ENCODE measurements at regions not wholly inside any gene's neighbourhood (a gene's known extent, or its start where the extent isn't known, plus 50 kb on each side); places are given as distances from the start of the nearest gene placed in this dataset.

DNA sequence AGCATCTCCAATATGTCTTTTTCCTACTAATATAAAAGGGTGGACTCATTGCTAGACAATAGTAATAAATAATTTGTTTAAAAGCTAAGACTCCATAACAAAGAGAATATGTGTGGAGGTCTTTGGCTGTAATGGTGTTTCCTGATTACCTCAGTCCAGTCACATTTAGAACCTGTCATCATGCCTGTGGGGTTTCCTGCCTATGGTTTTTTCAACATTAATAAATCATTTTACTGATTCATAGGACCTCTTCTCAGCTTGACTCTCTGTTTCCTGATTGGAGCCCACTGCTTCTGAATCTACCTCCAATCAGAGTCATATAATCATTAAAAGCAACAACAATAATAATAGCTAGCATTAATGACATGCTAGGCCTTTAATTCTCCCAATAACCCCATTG lies 52.4 kb upstream of the GNAI1 start:
- Histone ChIP-seq H3K4me1 (ENCODE audit: control insufficient read depth in 3 of 3, insufficient read depth in 2 of 3, low read depth in 1 of 3, low read length in 2 of 3) (no peaks in the 10 kb centered on the region), H3K27me3 (ENCODE audit: control insufficient read depth in 3 of 3, insufficient read depth in 3 of 3, low read length in 3 of 3) (no peaks in the 10 kb centered on the region), H3K9me3 (ENCODE audit: control insufficient read depth in 2 of 2, insufficient read depth in 1 of 2, low read depth in 1 of 2, low read length in 1 of 2) (peaks cover 0 to 4% of the 10 kb centered on the region in 2 donors), H3K27ac (ENCODE audit: low read depth in 1 of 3, low read length in 2 of 3) (no peak overlapping the region), H3K4me3 (ENCODE audit: low read depth in 1 of 3, low read length in 3 of 3) (no peak overlapping the region), H3K36me3 (ENCODE audit: control insufficient read depth in 3 of 3, insufficient read depth in 2 of 3, low read depth in 1 of 3, low read length in 3 of 3) (no peaks in the 10 kb centered on the region)
- FAIRE-seq = peak; percentile 51
- DNase-seq = no peak

DNA sequence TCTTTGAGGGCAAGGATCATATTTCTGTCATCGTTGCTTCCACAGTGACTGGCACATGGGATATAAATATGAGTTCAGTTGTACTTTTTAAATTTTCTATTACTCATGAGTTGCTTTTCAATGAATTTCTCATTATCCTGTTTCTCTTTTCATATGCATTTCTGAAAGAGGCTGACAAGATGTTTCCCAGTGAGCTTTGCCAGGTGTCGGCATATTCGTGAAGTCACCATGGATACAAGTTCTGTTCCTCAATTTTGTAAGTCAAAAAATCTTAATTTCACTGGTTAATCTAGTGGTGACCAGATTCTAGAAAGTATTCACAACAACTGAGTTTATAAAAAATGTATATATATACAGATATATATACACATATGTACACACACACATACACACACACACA lies 55.7 kb upstream of the GNAI1 start:
- Histone ChIP-seq H3K4me3 (ENCODE audit: low read depth in 1 of 3, low read length in 3 of 3) (no peak overlapping the region), H3K4me1 (ENCODE audit: control insufficient read depth in 3 of 3, insufficient read depth in 2 of 3, low read depth in 1 of 3, low read length in 2 of 3) (no peaks in the 10 kb centered on the region), H3K36me3 (ENCODE audit: control insufficient read depth in 3 of 3, insufficient read depth in 2 of 3, low read depth in 1 of 3, low read length in 3 of 3) (no peaks in the 10 kb centered on the region), H3K27me3 (ENCODE audit: control insufficient read depth in 3 of 3, insufficient read depth in 3 of 3, low read length in 3 of 3) (no peaks in the 10 kb centered on the region), H3K9me3 (ENCODE audit: control insufficient read depth in 2 of 2, insufficient read depth in 1 of 2, low read depth in 1 of 2, low read length in 1 of 2) (no peaks in the 10 kb centered on the region), H3K27ac (ENCODE audit: low read depth in 1 of 3, low read length in 2 of 3) (no peak overlapping the region)
- WGBS, 3 donors = 70 to 80% (median 71%) methylated on average over 3 of the region's 3 CpGs
- DNase-seq (no peak), FAIRE-seq (no peak)

DNA sequence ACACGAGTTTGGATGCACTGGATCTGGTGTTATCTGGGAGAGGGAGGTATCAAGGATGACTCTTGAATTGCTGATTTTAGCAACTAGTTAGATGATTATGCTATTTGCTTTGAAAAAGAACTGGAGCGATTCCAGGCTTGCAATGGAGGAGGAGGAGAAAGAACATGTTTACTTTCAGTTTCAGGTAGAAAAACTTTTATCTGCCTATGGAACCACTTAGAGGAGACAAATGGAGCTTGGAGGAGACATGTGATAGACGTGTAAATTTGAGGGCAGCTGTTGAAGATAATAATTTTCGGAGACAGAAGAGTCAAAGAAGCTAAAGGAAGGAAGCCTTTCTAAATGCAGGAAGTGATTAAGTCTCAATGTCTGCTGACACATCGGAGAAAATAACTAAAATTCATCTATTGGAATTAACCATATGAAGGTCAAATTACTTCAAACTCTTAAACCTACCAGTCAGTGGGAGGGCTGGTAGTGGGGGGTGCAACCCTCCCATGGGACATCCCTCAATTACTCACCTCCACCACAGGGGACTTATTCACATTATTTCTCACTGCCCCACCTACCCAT lies 56.4 kb upstream of the GNAI1 start:
- DNase-seq = peak; percentile 51 to 67
- Histone ChIP-seq H3K27me3 (ENCODE audit: control insufficient read depth in 3 of 3, insufficient read depth in 3 of 3, low read length in 3 of 3) (no peaks in the 10 kb centered on the region), H3K4me3 (ENCODE audit: low read depth in 1 of 3, low read length in 3 of 3) (peak overlapping the region in 2 of 3 donors; percentile 25 to 42), H3K36me3 (ENCODE audit: control insufficient read depth in 3 of 3, insufficient read depth in 2 of 3, low read depth in 1 of 3, low read length in 3 of 3) (no peaks in the 10 kb centered on the region), H3K27ac (ENCODE audit: low read depth in 1 of 3, low read length in 2 of 3) (peak overlapping the region in 1 of 3 donors; percentile 32), H3K4me1 (ENCODE audit: control insufficient read depth in 3 of 3, insufficient read depth in 2 of 3, low read depth in 1 of 3, low read length in 2 of 3) (no peaks in the 10 kb centered on the region), H3K9me3 (ENCODE audit: control insufficient read depth in 2 of 2, insufficient read depth in 1 of 2, low read depth in 1 of 2, low read length in 1 of 2) (no peaks in the 10 kb centered on the region)
- 2 to 18% (median 5%) methylated on average over 5 of the region's 5 CpGs for WGBS, 3 donors
- no peak for FAIRE-seq

DNA sequence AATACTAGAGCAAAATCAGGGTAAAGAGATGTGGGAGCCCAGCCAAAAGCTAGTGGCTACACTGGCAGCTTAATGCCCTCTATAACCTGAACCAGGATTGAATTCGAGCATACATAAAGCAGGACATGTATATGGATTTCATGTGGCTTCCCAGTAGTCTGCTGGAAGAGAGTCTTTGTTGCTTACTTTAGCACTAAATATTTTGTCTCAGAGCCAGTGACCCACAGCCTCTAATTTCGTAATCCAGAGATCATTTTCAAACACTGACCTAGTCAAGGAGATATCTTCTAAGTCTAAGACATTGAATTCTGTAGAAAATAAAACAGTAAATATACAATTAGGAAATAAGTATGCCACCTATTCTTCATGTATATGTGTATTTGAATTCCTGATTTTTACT lies 64.2 kb upstream of the GNAI1 start:
- DNase-seq (no peak), FAIRE-seq (no peak)
- Histone ChIP-seq H3K4me3 (ENCODE audit: low read depth in 1 of 3, low read length in 3 of 3) (no peak overlapping the region), H3K36me3 (ENCODE audit: control insufficient read depth in 3 of 3, insufficient read depth in 2 of 3, low read depth in 1 of 3, low read length in 3 of 3) (no peaks in the 10 kb centered on the region), H3K4me1 (ENCODE audit: control insufficient read depth in 3 of 3, insufficient read depth in 2 of 3, low read depth in 1 of 3, low read length in 2 of 3) (no peaks in the 10 kb centered on the region), H3K27me3 (ENCODE audit: control insufficient read depth in 3 of 3, insufficient read depth in 3 of 3, low read length in 3 of 3) (no peaks in the 10 kb centered on the region), H3K27ac (ENCODE audit: low read depth in 1 of 3, low read length in 2 of 3) (no peak overlapping the region), H3K9me3 (ENCODE audit: control insufficient read depth in 2 of 2, insufficient read depth in 1 of 2, low read depth in 1 of 2, low read length in 1 of 2) (peaks cover 0 to 19% of the 10 kb centered on the region in 2 donors)
- 34 to 72% (median 37%) methylated on average over 2 of the region's 2 CpGs for WGBS, 3 donors

DNA sequence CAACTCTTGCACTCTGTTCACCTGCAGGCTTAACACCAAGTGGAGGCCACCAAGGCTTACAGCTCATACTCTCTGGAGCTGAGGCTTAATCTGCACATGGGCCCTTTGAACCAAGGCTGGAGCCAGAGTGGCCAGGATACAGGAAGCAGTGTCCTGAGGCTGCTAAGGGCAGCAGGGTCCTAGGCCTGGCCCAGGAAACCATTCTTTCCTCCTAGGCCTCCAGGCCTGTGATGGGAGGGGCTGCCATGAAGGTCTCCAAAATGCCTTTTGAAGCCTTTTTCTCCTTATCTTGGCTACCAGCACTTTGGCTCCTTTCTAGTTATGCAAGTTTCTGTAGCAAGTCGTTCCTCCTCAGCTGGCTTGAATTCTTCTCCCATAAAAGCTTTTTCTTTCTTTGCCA lies 68.0 kb upstream of the GNAI1 start:
- Histone ChIP-seq H3K9me3 (ENCODE audit: control insufficient read depth in 2 of 2, insufficient read depth in 1 of 2, low read depth in 1 of 2, low read length in 1 of 2) (peaks cover 0 to 20% of the 10 kb centered on the region in 2 donors), H3K27me3 (ENCODE audit: control insufficient read depth in 3 of 3, insufficient read depth in 3 of 3, low read length in 3 of 3) (no peaks in the 10 kb centered on the region), H3K4me1 (ENCODE audit: control insufficient read depth in 3 of 3, insufficient read depth in 2 of 3, low read depth in 1 of 3, low read length in 2 of 3) (no peaks in the 10 kb centered on the region), H3K27ac (ENCODE audit: low read depth in 1 of 3, low read length in 2 of 3) (no peak overlapping the region), H3K4me3 (ENCODE audit: low read depth in 1 of 3, low read length in 3 of 3) (no peak overlapping the region), H3K36me3 (ENCODE audit: control insufficient read depth in 3 of 3, insufficient read depth in 2 of 3, low read depth in 1 of 3, low read length in 3 of 3) (no peaks in the 10 kb centered on the region)
- WGBS, 3 donors = 79 to 90% (median 81%) methylated on average over 1 of the region's 1 CpG
- DNase-seq (no peak), FAIRE-seq (no peak)

DNA sequence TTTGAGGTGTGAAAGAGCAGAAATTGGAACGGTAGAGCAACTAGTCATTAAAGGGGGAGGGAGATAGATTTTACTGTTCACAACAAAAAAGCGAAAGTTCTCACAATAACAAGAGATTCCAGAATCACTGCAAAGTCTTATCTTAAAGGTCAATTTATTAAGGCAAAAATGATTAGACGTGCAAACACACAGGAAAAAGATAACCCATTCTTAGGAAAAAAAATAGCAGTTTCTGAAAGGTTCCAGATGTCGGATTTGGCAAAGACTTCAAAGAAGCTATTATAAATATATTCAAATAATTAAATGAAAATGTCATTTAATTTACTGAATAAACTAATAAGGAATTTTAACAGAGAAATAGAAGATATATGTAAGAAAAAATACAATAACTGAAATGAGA lies 70.8 kb upstream of the GNAI1 start:
- Histone ChIP-seq H3K27me3 (ENCODE audit: control insufficient read depth in 3 of 3, insufficient read depth in 3 of 3, low read length in 3 of 3) (no peaks in the 10 kb centered on the region), H3K27ac (ENCODE audit: low read depth in 1 of 3, low read length in 2 of 3) (no peak overlapping the region), H3K4me3 (ENCODE audit: low read depth in 1 of 3, low read length in 3 of 3) (no peak overlapping the region), H3K9me3 (ENCODE audit: control insufficient read depth in 2 of 2, insufficient read depth in 1 of 2, low read depth in 1 of 2, low read length in 1 of 2) (peaks cover 0 to 23% of the 10 kb centered on the region in 2 donors), H3K36me3 (ENCODE audit: control insufficient read depth in 3 of 3, insufficient read depth in 2 of 3, low read depth in 1 of 3, low read length in 3 of 3) (no peaks in the 10 kb centered on the region), H3K4me1 (ENCODE audit: control insufficient read depth in 3 of 3, insufficient read depth in 2 of 3, low read depth in 1 of 3, low read length in 2 of 3) (no peaks in the 10 kb centered on the region)
- DNase-seq (no peak), FAIRE-seq (no peak)
- 22 to 39% (median 36%) methylated on average over 4 of the region's 4 CpGs for WGBS, 3 donors

DNA sequence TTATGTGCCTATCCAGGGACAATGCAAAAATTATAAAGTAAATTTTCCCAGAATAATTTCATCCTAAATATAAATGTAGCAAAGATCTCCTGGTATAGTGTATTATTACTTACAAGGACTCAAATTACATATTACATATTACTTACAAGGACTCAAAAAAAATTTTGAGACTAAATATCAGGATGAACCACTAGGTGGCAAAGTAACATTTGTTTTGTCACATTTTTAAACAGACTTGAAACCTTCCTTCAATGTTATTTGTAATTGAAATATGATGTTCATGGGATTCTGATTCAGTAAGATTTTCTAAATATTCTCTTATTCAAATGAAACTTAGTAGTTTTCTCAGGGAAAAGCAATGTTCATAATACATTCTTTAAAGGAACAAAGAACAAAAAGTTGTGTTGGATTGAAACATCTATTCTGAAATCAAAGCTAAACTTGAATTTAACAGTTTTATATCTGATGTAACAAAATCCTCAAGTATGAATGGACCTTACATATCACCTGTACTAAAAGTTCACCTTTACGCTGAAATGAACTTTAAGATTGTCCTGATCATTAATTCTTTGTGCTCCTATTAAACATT lies 74.3 kb upstream of the GNAI1 start:
- Histone ChIP-seq H3K36me3 (ENCODE audit: control insufficient read depth in 3 of 3, insufficient read depth in 2 of 3, low read depth in 1 of 3, low read length in 3 of 3) (no peaks in the 10 kb centered on the region), H3K27ac (ENCODE audit: low read depth in 1 of 3, low read length in 2 of 3) (no peak overlapping the region), H3K9me3 (ENCODE audit: control insufficient read depth in 2 of 2, insufficient read depth in 1 of 2, low read depth in 1 of 2, low read length in 1 of 2) (peaks cover 0 to 3% of the 10 kb centered on the region in 2 donors), H3K4me1 (ENCODE audit: control insufficient read depth in 3 of 3, insufficient read depth in 2 of 3, low read depth in 1 of 3, low read length in 2 of 3) (no peaks in the 10 kb centered on the region), H3K4me3 (ENCODE audit: low read depth in 1 of 3, low read length in 3 of 3) (no peak overlapping the region), H3K27me3 (ENCODE audit: control insufficient read depth in 3 of 3, insufficient read depth in 3 of 3, low read length in 3 of 3) (no peaks in the 10 kb centered on the region)
- DNase-seq (peak; percentile 59 to 66), FAIRE-seq (peak; percentile 96)
- 54 to 84% (median 73%) methylated on average over 1 of the region's 1 CpG for WGBS, 3 donors

DNA sequence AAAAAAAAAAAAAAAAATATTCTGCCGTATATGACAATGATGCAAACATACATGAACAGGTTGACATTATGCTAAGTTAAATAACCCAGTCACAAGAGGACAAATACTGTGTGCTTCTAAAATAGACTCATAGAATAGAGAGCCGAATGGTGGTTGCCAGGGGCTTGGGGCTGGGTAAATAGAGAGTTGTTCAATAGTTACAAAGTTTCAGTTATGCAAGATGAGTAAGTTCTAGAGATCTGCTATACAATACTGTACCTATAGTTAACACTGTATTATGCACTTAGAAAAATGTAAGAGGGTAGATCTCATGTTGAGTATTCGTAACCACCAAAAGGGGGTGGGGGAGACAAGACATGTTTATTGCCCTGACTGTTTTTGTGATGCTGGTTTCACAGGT lies 77.1 kb upstream of the GNAI1 start:
- Histone ChIP-seq H3K27ac (ENCODE audit: low read depth in 1 of 3, low read length in 2 of 3) (no peak overlapping the region), H3K9me3 (ENCODE audit: control insufficient read depth in 2 of 2, insufficient read depth in 1 of 2, low read depth in 1 of 2, low read length in 1 of 2) (peaks cover 0 to 3% of the 10 kb centered on the region in 2 donors), H3K36me3 (ENCODE audit: control insufficient read depth in 3 of 3, insufficient read depth in 2 of 3, low read depth in 1 of 3, low read length in 3 of 3) (no peaks in the 10 kb centered on the region), H3K27me3 (ENCODE audit: control insufficient read depth in 3 of 3, insufficient read depth in 3 of 3, low read length in 3 of 3) (no peaks in the 10 kb centered on the region), H3K4me1 (ENCODE audit: control insufficient read depth in 3 of 3, insufficient read depth in 2 of 3, low read depth in 1 of 3, low read length in 2 of 3) (no peaks in the 10 kb centered on the region), H3K4me3 (ENCODE audit: low read depth in 1 of 3, low read length in 3 of 3) (no peak overlapping the region)
- DNase-seq (no peak), FAIRE-seq (no peak)
- 71 to 85% (median 80%) methylated on average over 3 of the region's 3 CpGs for WGBS, 3 donors

DNA sequence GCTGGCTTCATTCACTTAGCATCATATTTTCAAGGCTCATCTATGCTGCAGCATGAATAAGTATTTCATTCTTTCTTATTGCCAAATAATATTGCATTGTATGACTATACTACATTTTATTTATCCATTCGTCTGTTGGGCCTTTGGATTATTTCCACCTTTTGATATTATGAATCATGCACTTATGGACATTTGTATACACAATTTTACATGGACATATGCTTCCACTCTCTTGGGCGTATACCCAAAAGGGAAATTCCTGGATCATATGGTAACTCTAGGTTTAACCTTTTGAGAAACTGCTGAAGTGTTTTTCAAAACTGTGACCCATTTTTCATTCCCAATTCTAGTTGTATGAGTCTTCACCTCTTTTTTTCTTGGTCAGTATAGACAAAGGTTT lies 80.3 kb upstream of the GNAI1 start:
- no peak for FAIRE-seq
- no peaks in the 10 kb centered on the region for H3K9me3 ChIP-seq (ENCODE audit: control insufficient read depth in 2 of 2, insufficient read depth in 1 of 2, low read depth in 1 of 2, low read length in 1 of 2)
- no peaks in the 10 kb centered on the region for H3K27me3 ChIP-seq (ENCODE audit: control insufficient read depth in 3 of 3, insufficient read depth in 3 of 3, low read length in 3 of 3)
- H3K4me3 ChIP-seq (ENCODE audit: low read depth in 1 of 3, low read length in 3 of 3) = no peak overlapping the region
- no peaks in the 10 kb centered on the region for H3K4me1 ChIP-seq (ENCODE audit: control insufficient read depth in 3 of 3, insufficient read depth in 2 of 3, low read depth in 1 of 3, low read length in 2 of 3)
- H3K27ac ChIP-seq (ENCODE audit: low read depth in 1 of 3, low read length in 2 of 3) = no peak overlapping the region
- no peak for DNase-seq
- H3K36me3 ChIP-seq (ENCODE audit: control insufficient read depth in 3 of 3, insufficient read depth in 2 of 3, low read depth in 1 of 3, low read length in 3 of 3) = no peaks in the 10 kb centered on the region
- WGBS, 3 donors = 68 to 83% (median 77%) methylated on average over 2 of the region's 2 CpGs

Measured in small intestine (tissue), 7 donors.